A549 (cell line): ENCODE measurements at regions not wholly inside any gene's neighbourhood (a gene's known extent, or its start where the extent isn't known, plus 50 kb on each side); places are given as distances from the start of the nearest gene placed in this dataset.

Experiments used
- ATAC-seq, 2 experiments: fragments of 200-7000 bp in 1 of 2; fragments of >200 bp in 1 of 2; cut with Nextera tagmentation in 1 of 2; cut with Tn5 transposase in 1 of 2; 3 replicates each; pipeline versions ENCODE4 v1.8.0 to v1.9.1; 2018 to 2020; ENCODE audit warnings: mild to moderate bottlenecking in 1 of 2, moderate library complexity in 1 of 2
- CTCF ChIA-PET: fragments of 300-600 bp; sonication (Branson Sonifier 250); formaldehyde crosslinking; extraction: SDS; loops from one replicate; lab custom pipeline; 2021; ENCODE audit warnings: antibody characterized with exemption, inconsistent platforms; lab: Yijun Ruan, JAX
- POLR2A ChIA-PET: fragments of 350-600 bp; formaldehyde crosslinking; extraction: SDS; loops from one replicate; lab custom pipeline; 2021; ENCODE audit warnings: antibody characterized with exemption, inconsistent platforms; lab: Yijun Ruan, JAX
- DNase-seq, 2 experiments: peaks; one replicate each; pipeline versions ENCODE4 v3.0.0 to v3.0.0-alpha.2; 2011 to 2016; ENCODE audit warnings: low read depth in 1 of 2, low spot score in 1 of 2
- FAIRE-seq: peaks from 2 replicates; lab custom pipeline; 2011; peaks lifted over from hg19 to GRCh38; lab: Jason Lieb, UNC
- H3K27ac ChIP-seq, 2 experiments: fragments of >200 bp; sonication (Bioruptor Twin); formaldehyde crosslinking; 3 replicates each; pipeline ENCODE4 v1.5.1; 2016 to 2017
- H3K4me1 ChIP-seq: fragments of >200 bp; sonication (Bioruptor Twin); formaldehyde crosslinking; 3 replicates; pipeline ENCODE4 v1.6.1; 2016
- H3K4me2 ChIP-seq: fragments of >200 bp; sonication (Bioruptor Twin); formaldehyde crosslinking; 3 replicates; pipeline ENCODE4 v1.6.1; 2016
- H3K4me3 ChIP-seq: fragments of >200 bp; sonication (Bioruptor Twin); formaldehyde crosslinking; 3 replicates; pipeline ENCODE4 v1.5.1; 2016
- H3K9me3 ChIP-seq: fragments of >200 bp; sonication (Bioruptor Twin); formaldehyde crosslinking; 3 replicates; pipeline ENCODE4 v1.6.1; 2016
- CBX2 ChIP-seq: fragments of 200-600 bp; sonication (generic); IDR thresholded peaks from 2 replicates; pipeline ENCODE4 v1.6.1; 2016; ENCODE audit warnings: low read depth, mild to moderate bottlenecking, borderline replicate concordance
- CHD2 ChIP-seq: fragments of 150-350 bp; IDR thresholded peaks from 2 replicates; pipeline ENCODE4 v1.6.1; 2014; ENCODE audit warnings: low read length; ENCODE audit not compliant: partially characterized antibody
- CTCF ChIP-seq: fragments of >200 bp; sonication (Bioruptor Twin); formaldehyde crosslinking; IDR thresholded peaks from 3 replicates; pipeline ENCODE4 v1.5.1; 2016
- EHF ChIP-seq: fragments of 250-450 bp; sonication (Bioruptor Pico); IDR thresholded peaks from 2 replicates; pipeline ENCODE4 v1.5.0; 2020; ENCODE audit warnings: mild to moderate bottlenecking
- ELK1 ChIP-seq: fragments of 150-350 bp; IDR thresholded peaks from 2 replicates; pipeline ENCODE4 v1.6.1; 2014; ENCODE audit warnings: low read depth, mild to moderate bottlenecking, low read length
- EP300 ChIP-seq, 2 experiments: fragments of >200 bp; sonication (Bioruptor Twin); formaldehyde crosslinking; IDR thresholded peaks; 2 replicates in 1 of 2; 3 replicates in 1 of 2; pipeline ENCODE4 v1.6.1; 2016 to 2017
- FOSL2 ChIP-seq, 2 experiments: fragments of 450-650 bp in 1 of 2; fragments of >200 bp in 1 of 2; sonication (Bioruptor Twin) in 1 of 2; formaldehyde crosslinking; IDR thresholded peaks; 2 replicates each; pipeline versions ENCODE4 v1.5.0 to v1.6.1; 2016 to 2020; ENCODE audit warnings: mild to moderate bottlenecking in 1 of 2, moderate library complexity in 1 of 2
- FOXS1 ChIP-seq: fragments of 250-450 bp; sonication (Bioruptor Pico); IDR thresholded peaks from 2 replicates; pipeline ENCODE4 v1.5.0; 2020; ENCODE audit warnings: mild to moderate bottlenecking, moderate library complexity
- HDAC2 ChIP-seq: fragments of 200-600 bp; sonication (generic); IDR thresholded peaks from 2 replicates; pipeline ENCODE4 v1.6.1; 2016
- HES2 ChIP-seq: fragments of >200 bp; sonication (Bioruptor Twin); formaldehyde crosslinking; IDR thresholded peaks from 2 replicates; pipeline ENCODE4 v1.6.1; 2016
- HOXA7 ChIP-seq: fragments of 250-450 bp; sonication (Bioruptor Pico); IDR thresholded peaks from 2 replicates; pipeline ENCODE4 v1.5.0; 2020; ENCODE audit warnings: mild to moderate bottlenecking, moderate library complexity
- HOXB5 ChIP-seq: fragments of 250-450 bp; sonication (Bioruptor Pico); IDR thresholded peaks from 2 replicates; pipeline ENCODE4 v1.5.0; 2020; ENCODE audit warnings: mild to moderate bottlenecking, moderate library complexity
- JUN ChIP-seq, 2 experiments: fragments of >200 bp; sonication (Bioruptor Twin); formaldehyde crosslinking; IDR thresholded peaks; 2 replicates in 1 of 2; 3 replicates in 1 of 2; pipeline ENCODE4 v1.6.1; 2016 to 2017
- JUNB ChIP-seq: fragments of >200 bp; sonication (Bioruptor Twin); formaldehyde crosslinking; IDR thresholded peaks from 2 replicates; pipeline ENCODE4 v1.6.1; 2016
- KDM1A ChIP-seq: fragments of 200-600 bp; sonication (generic); IDR thresholded peaks from 2 replicates; pipeline ENCODE4 v1.6.1; 2016; ENCODE audit warnings: low read depth, mild to moderate bottlenecking
- KDM5A ChIP-seq: fragments of 200-600 bp; sonication (generic); IDR thresholded peaks from 2 replicates; pipeline ENCODE4 v1.6.1; 2016; ENCODE audit warnings: antibody characterized with exemption, mild to moderate bottlenecking
- MAFK ChIP-seq: fragments of 450-650 bp; IDR thresholded peaks from 2 replicates; pipeline ENCODE4 v1.6.1; 2014; ENCODE audit not compliant: partially characterized antibody
- MYC ChIP-seq: IDR thresholded peaks from 2 replicates; pipeline ENCODE4 v1.6.1; 2012; ENCODE audit warnings: mild to moderate bottlenecking, inconsistent platforms, low read length, improper control_type of control experiment, borderline replicate concordance
- NPAS2 ChIP-seq: fragments of 250-450 bp; sonication (Bioruptor Pico); IDR thresholded peaks from 2 replicates; pipeline ENCODE4 v1.8.0; 2022; ENCODE audit warnings: mild to moderate bottlenecking, moderate library complexity, borderline replicate concordance
- RAD21 ChIP-seq, 2 experiments: fragments of >200 bp in 1 of 2; sonication (Bioruptor Twin) in 1 of 2; formaldehyde crosslinking in 1 of 2; IDR thresholded peaks in 1 of 2; conservative IDR thresholded peaks in 1 of 2; 2 replicates in 1 of 2; 3 replicates in 1 of 2; pipeline ENCODE4 v1.6.1; 2012 to 2018; ENCODE audit warnings: inconsistent platforms in 1 of 2
- RARB ChIP-seq: fragments of 250-450 bp; sonication (Bioruptor Pico); IDR thresholded peaks from 2 replicates; pipeline ENCODE4 v1.8.0; 2021; ENCODE audit warnings: mild to moderate bottlenecking, moderate library complexity
- RFX5 ChIP-seq: fragments of 450-650 bp; IDR thresholded peaks from 2 replicates; pipeline ENCODE4 v1.7.1; 2014; ENCODE audit warnings: antibody characterized with exemption, mild to moderate bottlenecking, moderate library complexity
- RNF2 ChIP-seq: fragments of 200-600 bp; sonication (generic); IDR thresholded peaks from 2 replicates; pipeline ENCODE4 v1.6.1; 2016; ENCODE audit warnings: low read depth, mild to moderate bottlenecking, antibody characterized with exemption, moderate library complexity, borderline replicate concordance
- SMC3 ChIP-seq: fragments of >200 bp; sonication (Bioruptor Twin); formaldehyde crosslinking; IDR thresholded peaks from 3 replicates; pipeline ENCODE4 v1.6.1; 2018; ENCODE audit warnings: inconsistent platforms
- ZNF302 ChIP-seq: fragments of 250-450 bp; sonication (Bioruptor Pico); IDR thresholded peaks from 2 replicates; pipeline ENCODE4 v1.9.0; 2021; ENCODE audit warnings: inconsistent platforms, mild to moderate bottlenecking, moderate library complexity
- WGBS: methylation state at CpG from one replicate; pipeline ENCODE4 v1.1.6; 2017; ENCODE audit errors: missing lambda C conversion rate; 5-methylcytosine and 5-hydroxymethylcytosine counted together

GRCh38 chr12:25659621-25660020 lies 106.5 kb upstream of the LMNTD1 start:
- H3K9me3 ChIP-seq, result no peaks in the 10 kb centered on the region
- no peak overlapping the region for H3K4me2 ChIP-seq
- WGBS, result 10% methylated on average over 2 of the region's 2 CpGs
- DNase-seq (no peak), ATAC-seq (no peak), FAIRE-seq (no peak)
- no peak overlapping the region for H3K27ac ChIP-seq
- TF ChIP-seq FOSL2 (IDR thresholded peaks at IDR 0.05), result no peak
- TF ChIP-seq FOSL2 (CRISPR knock-in tag; IDR thresholded peaks at IDR 0.05), result no peak
- no peak overlapping the region for H3K4me3 ChIP-seq
- CTCF ChIA-PET, result interaction anchor here (0.6 to 1.9 kb wide), 2 partner anchors 14 to 227 kb away, joined by 3 to 4 read pairs; no protein-coding TSS in a partner anchor
- POLR2A ChIA-PET, result no interaction called here
- H3K4me1 ChIP-seq, result no peaks in the 10 kb centered on the region

GRCh38 chr12:25670076-25671055 lies 117.3 kb upstream of the LMNTD1 start:
- ChIA-PET CTCF (interaction anchor here (2.1 kb wide), 1 partner anchor 13 kb away, joined by 5 read pairs; no protein-coding TSS in a partner anchor), POLR2A (no interaction called here)
- TF ChIP-seq RFX5 (no peak), HES2 (no peak), FOSL2 (IDR thresholded peaks at IDR 0.05) (no peak), FOSL2 (CRISPR knock-in tag; IDR thresholded peaks at IDR 0.05) (0 out of 2 replicates have a peak, but pooled peaks have one; percentile 6), CHD2 (no peak)
- Histone ChIP-seq H3K4me3 (no peak overlapping the region), H3K4me1 (no peaks in the 10 kb centered on the region), H3K4me2 (no peak overlapping the region), H3K27ac (no peak overlapping the region), H3K9me3 (no peaks in the 10 kb centered on the region)
- WGBS, result 18% methylated on average over 5 of the region's 5 CpGs
- ATAC-seq (no peak), FAIRE-seq (no peak), DNase-seq (no peak)

GRCh38 chr12:25675808-25676207 lies 122.7 kb upstream of the LMNTD1 start:
- H3K4me2 ChIP-seq, result no peak overlapping the region
- no peak overlapping the region for H3K27ac ChIP-seq
- ATAC-seq, result no peak
- no peak overlapping the region for H3K4me3 ChIP-seq
- POLR2A ChIA-PET, result no interaction called here
- CTCF ChIA-PET, result interaction anchor here (0.6 kb wide), 1 partner anchor 289 kb away, joined by 3 read pairs; no protein-coding TSS in a partner anchor
- H3K4me1 ChIP-seq, result no peaks in the 10 kb centered on the region
- no peak for DNase-seq
- no peak for FAIRE-seq
- WGBS, result 23% methylated on average over 2 of the region's 2 CpGs
- H3K9me3 ChIP-seq, result no peaks in the 10 kb centered on the region
- TF ChIP-seq NPAS2 (CRISPR knock-in tag), result no peak
- no peak for TF ChIP-seq HDAC2
- no peak for TF ChIP-seq HOXB5
- TF ChIP-seq FOSL2 (IDR thresholded peaks at IDR 0.05), result no peak
- TF ChIP-seq FOSL2 (CRISPR knock-in tag; IDR thresholded peaks at IDR 0.05), result no peak
- no peak for TF ChIP-seq RNF2
- no peak for TF ChIP-seq MYC
- no peak for TF ChIP-seq MAFK
- TF ChIP-seq KDM5A, result no peak
- TF ChIP-seq ELK1, result no peak
- TF ChIP-seq CBX2, result no peak

GRCh38 chr12:25677232-25677937 lies 124.3 kb upstream of the LMNTD1 start:
- ChIA-PET POLR2A (no interaction called here), CTCF (interaction anchor here (0.8 to 1.5 kb wide), 4 partner anchors 15 to 352 kb away, joined by 3 to 5 read pairs (median 4); no protein-coding TSS in a partner anchor)
- no peak overlapping the region for H3K4me2 ChIP-seq
- no peaks in the 10 kb centered on the region for H3K4me1 ChIP-seq
- H3K27ac ChIP-seq, result no peak overlapping the region
- DNase-seq (peak in 1 of 2 experiments; percentile 13), FAIRE-seq (no peak), ATAC-seq (0 out of 6 replicates have a peak, but pooled peaks of 1 of the 2 experiments have one; percentile 33)
- H3K9me3 ChIP-seq, result no peaks in the 10 kb centered on the region
- H3K4me3 ChIP-seq, result no peak overlapping the region
- WGBS, result 9% methylated on average over 4 of the region's 4 CpGs
- TF ChIP-seq SMC3, result peak; percentile 39; the same call in 1 of the 3 replicates
- TF ChIP-seq EP300 (IDR thresholded peaks at IDR 0.05), result no peak
- no peak for TF ChIP-seq FOXS1 (CRISPR knock-in tag)
- TF ChIP-seq CTCF, result peak; percentile 18; the same call in 1 of the 3 replicates
- TF ChIP-seq RAD21 (conservative IDR thresholded peaks at IDR 0.05 in 1 of 2, IDR thresholded peaks at IDR 0.05 in 1 of 2), result peak; percentile 39 to 41; a peak in 4 of 5 replicates
- no peak for TF ChIP-seq JUN (IDR thresholded peaks at IDR 0.05)
- no peak for TF ChIP-seq ZNF302 (CRISPR knock-in tag)
- no peak for TF ChIP-seq KDM1A
- TF ChIP-seq HOXA7, result no peak
- TF ChIP-seq EHF (CRISPR knock-in tag), result no peak
- TF ChIP-seq RARB, result no peak
- TF ChIP-seq JUNB, result no peak
